ENCODE measurements at regions not wholly inside any gene's neighbourhood (a gene's known extent, or its start where the extent isn't known, plus 50 kb on each side); places are given as distances from the start of the nearest gene placed in this dataset.
A peak's percentile ranks its signal among the peaks of the same experiment; 100 is the strongest.

- POLR2A ChIA-PET, result no interaction called here
- intact Hi-C loops (cut with micrococcal nuclease; ENCODE audit: unreplicated experiment) (no loop called here), in situ Hi-C loops (cut with HindIII; ENCODE audit: extremely low pct_ligation_motif_present, low pct_unique_long_range_greater_than_20kb) (no loop called here)
- H3K36me3 ChIP-seq (replicated peaks in 1 of 2; ENCODE audit: control insufficient read depth in 1 of 2, insufficient read depth in 2 of 2, low read length in 2 of 2), result no peaks in the 10 kb centered on the region
- no peak overlapping the region for H2AFZ ChIP-seq (ENCODE audit: low read length)
- CTCF ChIA-PET (ENCODE audit: low intra/inter-chr PET ratio, low total read pairs), result no interaction called here
- H3K4me2 ChIP-seq (ENCODE audit: low read depth, low read length), result no peak overlapping the region
- H3K27ac ChIP-seq (ENCODE audit: extremely low read length, insufficient read depth, low read length), result no peak overlapping the region
- 3% methylated on average over 4 of the region's 4 CpGs for whole genome bisulfite sequencing (ENCODE audit: low lambda C conversion rate)
- H3K4me1 ChIP-seq (ENCODE audit: insufficient read depth, low read length), result no peaks in the 10 kb centered on the region
- no peak for FAIRE-seq
- peaks cover 14% of the 10 kb centered on the region for H3K9me3 ChIP-seq (ENCODE audit: low read length)
- H3K27me3 ChIP-seq (ENCODE audit: control insufficient read depth in 1 of 2, insufficient read depth in 2 of 2, low read length in 2 of 2), result peaks cover 2 to 11% of the 10 kb centered on the region in 2 experiments; a peak in 3 of 5 replicates
- H3K79me2 ChIP-seq (ENCODE audit: insufficient read depth, low read length), result no peaks in the 10 kb centered on the region
- no peaks in the 10 kb centered on the region for H4K20me1 ChIP-seq (ENCODE audit: insufficient read depth, low read length)
- BruUV-seq (replicated peaks), result no TSS peak
- H3K9ac ChIP-seq (ENCODE audit: insufficient read depth, low read depth, low read length), result no peak overlapping the region
- no peak for DNase-seq (ENCODE audit: low spot score)
- ATAC-seq, result no peak
- TF ChIP-seq ZNF331 (CRISPR knock-in tag; IDR thresholded peaks at IDR 0.05), result peak; percentile 94
- no peak for TF ChIP-seq HDAC1 (CRISPR knock-in tag; IDR thresholded peaks at IDR 0.05)
- no peak overlapping the region for H3K4me3 ChIP-seq (replicated peaks in 1 of 3; ENCODE audit: insufficient read depth in 1 of 3, low read depth in 2 of 3, low read length in 3 of 3)
These were observed 193.9 kb upstream of the PPP2R2D start for GRCh38 chr10:131706952-131707351.

- in situ Hi-C loops (cut with HindIII; ENCODE audit: extremely low pct_ligation_motif_present, low pct_unique_long_range_greater_than_20kb), result no loop called here
- BruUV-seq (replicated peaks), result no TSS peak
- CTCF ChIA-PET (ENCODE audit: low intra/inter-chr PET ratio, low total read pairs), result no interaction called here
- TF ChIP-seq, protein P1, sequence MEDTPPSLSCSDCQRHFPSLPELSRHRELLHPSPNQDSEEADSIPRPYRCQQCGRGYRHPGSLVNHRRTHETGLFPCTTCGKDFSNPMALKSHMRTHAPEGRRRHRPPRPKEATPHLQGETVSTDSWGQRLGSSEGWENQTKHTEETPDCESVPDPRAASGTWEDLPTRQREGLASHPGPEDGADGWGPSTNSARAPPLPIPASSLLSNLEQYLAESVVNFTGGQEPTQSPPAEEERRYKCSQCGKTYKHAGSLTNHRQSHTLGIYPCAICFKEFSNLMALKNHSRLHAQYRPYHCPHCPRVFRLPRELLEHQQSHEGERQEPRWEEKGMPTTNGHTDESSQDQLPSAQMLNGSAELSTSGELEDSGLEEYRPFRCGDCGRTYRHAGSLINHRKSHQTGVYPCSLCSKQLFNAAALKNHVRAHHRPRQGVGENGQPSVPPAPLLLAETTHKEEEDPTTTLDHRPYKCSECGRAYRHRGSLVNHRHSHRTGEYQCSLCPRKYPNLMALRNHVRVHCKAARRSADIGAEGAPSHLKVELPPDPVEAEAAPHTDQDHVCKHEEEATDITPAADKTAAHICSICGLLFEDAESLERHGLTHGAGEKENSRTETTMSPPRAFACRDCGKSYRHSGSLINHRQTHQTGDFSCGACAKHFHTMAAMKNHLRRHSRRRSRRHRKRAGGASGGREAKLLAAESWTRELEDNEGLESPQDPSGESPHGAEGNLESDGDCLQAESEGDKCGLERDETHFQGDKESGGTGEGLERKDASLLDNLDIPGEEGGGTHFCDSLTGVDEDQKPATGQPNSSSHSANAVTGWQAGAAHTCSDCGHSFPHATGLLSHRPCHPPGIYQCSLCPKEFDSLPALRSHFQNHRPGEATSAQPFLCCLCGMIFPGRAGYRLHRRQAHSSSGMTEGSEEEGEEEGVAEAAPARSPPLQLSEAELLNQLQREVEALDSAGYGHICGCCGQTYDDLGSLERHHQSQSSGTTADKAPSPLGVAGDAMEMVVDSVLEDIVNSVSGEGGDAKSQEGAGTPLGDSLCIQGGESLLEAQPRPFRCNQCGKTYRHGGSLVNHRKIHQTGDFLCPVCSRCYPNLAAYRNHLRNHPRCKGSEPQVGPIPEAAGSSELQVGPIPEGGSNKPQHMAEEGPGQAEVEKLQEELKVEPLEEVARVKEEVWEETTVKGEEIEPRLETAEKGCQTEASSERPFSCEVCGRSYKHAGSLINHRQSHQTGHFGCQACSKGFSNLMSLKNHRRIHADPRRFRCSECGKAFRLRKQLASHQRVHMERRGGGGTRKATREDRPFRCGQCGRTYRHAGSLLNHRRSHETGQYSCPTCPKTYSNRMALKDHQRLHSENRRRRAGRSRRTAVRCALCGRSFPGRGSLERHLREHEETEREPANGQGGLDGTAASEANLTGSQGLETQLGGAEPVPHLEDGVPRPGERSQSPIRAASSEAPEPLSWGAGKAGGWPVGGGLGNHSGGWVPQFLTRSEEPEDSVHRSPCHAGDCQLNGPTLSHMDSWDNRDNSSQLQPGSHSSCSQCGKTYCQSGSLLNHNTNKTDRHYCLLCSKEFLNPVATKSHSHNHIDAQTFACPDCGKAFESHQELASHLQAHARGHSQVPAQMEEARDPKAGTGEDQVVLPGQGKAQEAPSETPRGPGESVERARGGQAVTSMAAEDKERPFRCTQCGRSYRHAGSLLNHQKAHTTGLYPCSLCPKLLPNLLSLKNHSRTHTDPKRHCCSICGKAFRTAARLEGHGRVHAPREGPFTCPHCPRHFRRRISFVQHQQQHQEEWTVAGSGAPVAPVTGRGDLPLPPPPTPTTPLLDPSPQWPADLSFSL (CRISPR knock-in tag; IDR thresholded peaks at IDR 0.05), result no peak
- TF ChIP-seq IRX3 (CRISPR knock-in tag; IDR thresholded peaks at IDR 0.05; ENCODE audit: borderline replicate concordance, low read depth) (no peak), ETV5 (CRISPR knock-in tag; IDR thresholded peaks at IDR 0.05; ENCODE audit: borderline replicate concordance) (no peak), KDM5B (CRISPR knock-in tag; IDR thresholded peaks at IDR 0.05; ENCODE audit: borderline replicate concordance) (no peak), ZMAT3 (CRISPR knock-in tag; conservative IDR thresholded peaks at IDR 0.05) (no peak), MED13 (CRISPR knock-in tag; IDR thresholded peaks at IDR 0.05) (no peak)
- TF ChIP-seq, protein P2, sequence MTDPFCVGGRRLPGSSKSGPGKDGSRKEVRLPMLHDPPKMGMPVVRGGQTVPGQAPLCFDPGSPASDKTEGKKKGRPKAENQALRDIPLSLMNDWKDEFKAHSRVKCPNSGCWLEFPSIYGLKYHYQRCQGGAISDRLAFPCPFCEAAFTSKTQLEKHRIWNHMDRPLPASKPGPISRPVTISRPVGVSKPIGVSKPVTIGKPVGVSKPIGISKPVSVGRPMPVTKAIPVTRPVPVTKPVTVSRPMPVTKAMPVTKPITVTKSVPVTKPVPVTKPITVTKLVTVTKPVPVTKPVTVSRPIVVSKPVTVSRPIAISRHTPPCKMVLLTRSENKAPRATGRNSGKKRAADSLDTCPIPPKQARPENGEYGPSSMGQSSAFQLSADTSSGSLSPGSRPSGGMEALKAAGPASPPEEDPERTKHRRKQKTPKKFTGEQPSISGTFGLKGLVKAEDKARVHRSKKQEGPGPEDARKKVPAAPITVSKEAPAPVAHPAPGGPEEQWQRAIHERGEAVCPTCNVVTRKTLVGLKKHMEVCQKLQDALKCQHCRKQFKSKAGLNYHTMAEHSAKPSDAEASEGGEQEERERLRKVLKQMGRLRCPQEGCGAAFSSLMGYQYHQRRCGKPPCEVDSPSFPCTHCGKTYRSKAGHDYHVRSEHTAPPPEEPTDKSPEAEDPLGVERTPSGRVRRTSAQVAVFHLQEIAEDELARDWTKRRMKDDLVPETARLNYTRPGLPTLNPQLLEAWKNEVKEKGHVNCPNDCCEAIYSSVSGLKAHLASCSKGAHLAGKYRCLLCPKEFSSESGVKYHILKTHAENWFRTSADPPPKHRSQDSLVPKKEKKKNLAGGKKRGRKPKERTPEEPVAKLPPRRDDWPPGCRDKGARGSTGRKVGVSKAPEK (CRISPR knock-in tag; IDR thresholded peaks at IDR 0.05; ENCODE audit: borderline replicate concordance), result no peak
These were observed 192.5 kb upstream of the PPP2R2D start for GRCh38 chr10:131708225-131708880.

More at GRCh38 chr10:131708225-131708880, 192.5 kb upstream of the PPP2R2D start:
- WGBS (ENCODE audit: low lambda C conversion rate), result 43% methylated on average over 15 of the region's 17 CpGs
- no peak for FAIRE-seq
- no peaks in the 10 kb centered on the region for H3K4me1 ChIP-seq (ENCODE audit: insufficient read depth, low read length)
- H3K27ac ChIP-seq (ENCODE audit: extremely low read length, insufficient read depth, low read length), result no peak overlapping the region
- peaks cover 0 to 14% of the 10 kb centered on the region in 2 experiments; a peak in 3 of 5 replicates for H3K27me3 ChIP-seq (ENCODE audit: control insufficient read depth in 1 of 2, insufficient read depth in 2 of 2, low read length in 2 of 2)
- no peak for DNase-seq (ENCODE audit: low spot score)
- H3K9me3 ChIP-seq (ENCODE audit: low read length), result peaks cover 14% of the 10 kb centered on the region
- H3K4me2 ChIP-seq (ENCODE audit: low read depth, low read length), result no peak overlapping the region
- no peaks in the 10 kb centered on the region for H3K79me2 ChIP-seq (ENCODE audit: insufficient read depth, low read length)
- H3K36me3 ChIP-seq (replicated peaks in 1 of 2; ENCODE audit: control insufficient read depth in 1 of 2, insufficient read depth in 2 of 2, low read length in 2 of 2), result no peaks in the 10 kb centered on the region
- H4K20me1 ChIP-seq (ENCODE audit: insufficient read depth, low read length), result no peaks in the 10 kb centered on the region
- POLR2A ChIA-PET, result no interaction called here
- no peak for ATAC-seq
- intact Hi-C loops (cut with micrococcal nuclease; ENCODE audit: unreplicated experiment), result no loop called here
- H2AFZ ChIP-seq (ENCODE audit: low read length), result no peak overlapping the region
- no peak overlapping the region for H3K4me3 ChIP-seq (replicated peaks in 1 of 3; ENCODE audit: insufficient read depth in 1 of 3, low read depth in 2 of 3, low read length in 3 of 3)
- no peak overlapping the region for H3K9ac ChIP-seq (ENCODE audit: insufficient read depth, low read depth, low read length)
